Sciatic nerve (tissue), 2 donors: ENCODE measurements at regions not wholly inside any gene's neighbourhood (a gene's known extent, or its start where the extent isn't known, plus 50 kb on each side); places are given as distances from the start of the nearest gene placed in this dataset.
"Not testable (repeated sequence)": the region's sequence is repeated elsewhere in the genome, so short reads cannot be mapped to it uniquely, and the experiment has no call there.

ENCODE experiments used
- ATAC-seq: fragments of 200-7000 bp; cut with Tn5 transposase; one replicate; pipeline ENCODE4 v1.9.1; 2020; ENCODE audit warnings: mild to moderate bottlenecking, moderate library complexity
- DNase-seq: peaks from one replicate; pipeline ENCODE4 v3.0.0-alpha.2; 2020; ENCODE audit warnings: low spot score
- intact Hi-C: fragments of 100-400 bp; cut with DNase I; formaldehyde crosslinking; loops from one replicate; pipeline ENCODE4 v1.14.2; 2022
- donor health status: DM: no; HTN: no; CAD: no.
- donor health status: DM: no; HTN: no; CAD: no.

- no peak for DNase-seq
- ATAC-seq, result no peak
- intact Hi-C loops, result no loop called here
These were observed 262.7 kb upstream of the MAD2L1 start for GRCh38 chr4:120329386-120329785.

- intact Hi-C loops, result no loop called here
- no peak for ATAC-seq
- DNase-seq, result no peak
These were observed 260.6 kb upstream of the MAD2L1 start for GRCh38 chr4:120327276-120327675.

GRCh38 chr4:120319046-120319767 is 252.6 kb upstream of the MAD2L1 start:
- ATAC-seq (no peak), DNase-seq (no peak)
- intact Hi-C loops, result no loop called here

GRCh38 chr4:120318196-120318846 is 251.7 kb upstream of the MAD2L1 start:
- DNase-seq (no peak), ATAC-seq (no peak)
- intact Hi-C loops, result no loop called here

- DNase-seq (no peak), ATAC-seq (peak; percentile 84)
- intact Hi-C loops, result no loop called here
These were observed 251.1 kb upstream of the MAD2L1 start for GRCh38 chr4:120317713-120318112.

- intact Hi-C loops, result no loop called here
- no peak for DNase-seq
- ATAC-seq, result no peak
These were observed 249.8 kb upstream of the MAD2L1 start for GRCh38 chr4:120316416-120316815.

GRCh38 chr4:120314969-120315368 is 248.3 kb upstream of the MAD2L1 start:
- intact Hi-C loops, result no loop called here
- ATAC-seq (no peak), DNase-seq (no peak)

- ATAC-seq, result no peak
- intact Hi-C loops, result no loop called here
- DNase-seq, result no peak
These were observed 238.2 kb upstream of the MAD2L1 start for GRCh38 chr4:120304801-120305200.

- intact Hi-C loops, result no loop called here
- ATAC-seq (no peak), DNase-seq (no peak)
These were observed 233.0 kb upstream of the MAD2L1 start for GRCh38 chr4:120299631-120300030.

- intact Hi-C loops, result no loop called here
- ATAC-seq (no peak), DNase-seq (no peak)
These were observed 226.7 kb upstream of the MAD2L1 start for GRCh38 chr4:120293341-120293740.

GRCh38 chr4:120291541-120291940 is 224.9 kb upstream of the MAD2L1 start:
- ATAC-seq (no peak), DNase-seq (no peak)
- intact Hi-C loops, result no loop called here

- intact Hi-C loops, result no loop called here
- DNase-seq, result no peak
- ATAC-seq, result no peak
These were observed 223.9 kb upstream of the MAD2L1 start for GRCh38 chr4:120290553-120290952.

- ATAC-seq (no peak), DNase-seq (no peak)
- intact Hi-C loops, result no loop called here
These were observed 220.2 kb upstream of the MAD2L1 start for GRCh38 chr4:120286813-120287212.

GRCh38 chr4:120281581-120281980 is 214.9 kb upstream of the MAD2L1 start:
- intact Hi-C loops, result no loop called here
- ATAC-seq, result no peak
- no peak for DNase-seq

- intact Hi-C loops, result no loop called here
- ATAC-seq, result no peak
- no peak for DNase-seq
These were observed 210.7 kb upstream of the MAD2L1 start for GRCh38 chr4:120277391-120277790.

- intact Hi-C loops, result no loop called here
- ATAC-seq (no peak), DNase-seq (no peak)
These were observed 200.0 kb upstream of the MAD2L1 start for GRCh38 chr4:120266602-120267001.

- no peak for DNase-seq
- intact Hi-C loops, result no loop called here
- no peak for ATAC-seq
These were observed 197.0 kb upstream of the MAD2L1 start for GRCh38 chr4:120263618-120264017.

GRCh38 chr4:120261117-120261516 is 194.5 kb upstream of the MAD2L1 start:
- DNase-seq, result no peak
- no peak for ATAC-seq
- intact Hi-C loops, result no loop called here

- DNase-seq, ATAC-seq, intact Hi-C loops: not testable (repeated sequence)
These were observed 189.6 kb upstream of the MAD2L1 start for GRCh38 chr4:120256112-120256775.

- peak; percentile 22 for ATAC-seq
- DNase-seq, result no peak
- intact Hi-C loops, result no loop called here
These were observed 171.8 kb upstream of the MAD2L1 start for GRCh38 chr4:120238277-120238973.
